GM21786 (cell line): ENCODE measurements at regions not wholly inside any gene's neighbourhood (a gene's known extent, or its start where the extent isn't known, plus 50 kb on each side); places are given as distances from the start of the nearest gene placed in this dataset.
A peak's percentile ranks its signal among the peaks of the same experiment; 100 is the strongest.

ENCODE experiments used
- ATAC-seq: cut with Tn5 transposase; IDR thresholded peaks from one replicate; pipeline ENCODE4 v1.9.1; 2021; ENCODE audit not compliant: unreplicated experiment

- ATAC-seq = no peak
Measured at GRCh38 chr16:51409001-51409675, 258.1 kb upstream of the SALL1 start.

DNA sequence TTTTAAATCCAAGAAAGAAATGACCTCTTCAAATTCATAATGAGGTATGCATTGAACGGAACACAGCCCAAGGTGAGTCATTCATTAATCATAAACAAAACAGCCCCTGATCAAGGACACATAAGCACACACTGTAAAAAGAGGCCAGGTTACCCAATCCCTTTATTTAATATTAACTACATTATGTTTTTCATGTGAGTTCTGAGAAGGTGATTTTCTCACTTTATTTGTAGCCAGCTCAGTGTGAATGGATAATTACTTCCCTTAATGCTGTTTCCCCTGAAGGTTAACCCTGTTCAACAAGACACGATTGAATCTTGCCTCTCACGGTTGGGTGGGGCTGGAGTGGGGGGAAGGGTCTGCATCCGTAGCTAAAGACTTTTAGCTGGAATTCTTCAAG lies 257.3 kb upstream of the SALL1 start:
- ATAC-seq = no peak

- ATAC-seq = no peak
Measured at GRCh38 chr16:51407921-51408320, 256.9 kb upstream of the SALL1 start.

GRCh38 chr16:51407199-51407598 lies 256.1 kb upstream of the SALL1 start:
- peak; percentile 45 for ATAC-seq

GRCh38 chr16:51405361-51405760 lies 254.3 kb upstream of the SALL1 start:
- ATAC-seq = no peak

- no peak for ATAC-seq
Measured at GRCh38 chr16:51404386-51404785, 253.3 kb upstream of the SALL1 start.

DNA sequence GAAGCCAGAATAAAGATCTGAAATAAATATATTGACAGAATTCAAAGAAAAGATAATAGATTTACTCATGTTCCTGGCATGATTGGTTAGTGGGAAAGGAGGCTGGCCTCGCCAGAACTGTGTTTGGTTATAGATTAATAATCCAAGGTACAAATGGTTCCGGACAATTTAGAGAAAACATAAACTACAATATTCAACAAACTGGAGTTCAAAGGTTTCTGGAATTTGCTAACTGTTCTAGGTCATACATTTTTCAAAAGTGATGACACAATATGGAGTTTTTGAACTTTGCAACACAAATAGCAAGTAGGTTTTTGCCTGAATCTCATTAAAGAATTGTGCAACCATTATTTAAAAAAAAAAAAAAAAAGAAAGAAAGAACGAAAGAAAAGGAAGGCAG lies 251.7 kb upstream of the SALL1 start:
- no peak for ATAC-seq

- ATAC-seq = no peak
Measured at GRCh38 chr16:51402298-51402697, 251.2 kb upstream of the SALL1 start.

DNA sequence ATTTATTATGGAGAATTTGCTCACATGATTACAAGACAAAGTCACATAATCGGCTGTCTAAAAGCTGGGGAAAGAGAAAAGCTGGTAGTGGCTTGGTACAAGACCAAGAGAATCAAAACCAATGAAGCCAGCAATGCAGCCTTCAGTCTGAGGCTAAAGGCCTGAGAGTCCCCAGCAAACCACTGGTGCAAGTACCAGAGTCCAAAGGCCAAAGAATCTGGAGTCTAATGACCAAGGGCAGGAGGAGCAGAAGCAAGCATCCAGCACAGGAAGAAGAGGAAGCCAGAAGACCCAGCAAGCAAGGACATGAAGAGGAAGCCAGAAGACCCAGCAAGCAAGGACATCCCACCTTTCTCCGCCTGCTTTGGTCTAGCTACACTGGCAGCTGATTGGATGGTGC lies 250.6 kb upstream of the SALL1 start:
- ATAC-seq = no peak

DNA sequence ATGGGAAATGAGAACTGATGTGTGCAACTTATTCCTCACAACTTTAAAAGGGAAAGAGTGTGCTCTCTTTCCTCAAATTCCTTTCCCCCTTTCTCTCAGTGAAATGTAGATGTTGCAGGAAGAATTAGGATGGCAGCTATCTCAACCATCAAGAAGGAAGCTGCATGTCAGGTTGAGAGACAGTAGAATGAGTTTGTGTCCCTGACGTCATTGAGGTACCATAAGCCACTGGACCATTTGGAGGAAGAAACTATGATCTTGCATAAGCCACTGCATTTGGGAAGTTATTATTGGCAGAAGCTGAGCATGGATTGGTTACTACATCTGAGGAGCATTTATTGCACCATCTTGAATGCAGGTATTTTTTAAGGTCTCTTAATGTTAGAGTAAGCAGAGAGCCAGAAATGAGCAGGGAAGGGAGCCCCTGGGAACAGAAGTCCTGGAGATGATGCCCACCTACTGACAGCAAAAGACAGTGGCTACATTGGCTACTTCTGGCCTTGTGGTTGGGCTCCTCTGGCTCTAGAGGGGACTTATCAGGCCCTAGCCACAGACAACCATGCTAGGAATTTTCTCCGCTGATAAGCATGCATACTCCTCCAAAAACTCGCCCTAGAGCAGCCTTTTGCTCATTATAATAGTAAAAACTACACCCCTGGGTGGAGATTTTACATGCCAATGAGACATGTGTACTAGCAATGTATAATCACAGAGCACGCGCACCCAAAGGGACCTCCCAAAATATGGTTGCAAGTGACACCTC lies 249.0 kb upstream of the SALL1 start:
- no peak for ATAC-seq

DNA sequence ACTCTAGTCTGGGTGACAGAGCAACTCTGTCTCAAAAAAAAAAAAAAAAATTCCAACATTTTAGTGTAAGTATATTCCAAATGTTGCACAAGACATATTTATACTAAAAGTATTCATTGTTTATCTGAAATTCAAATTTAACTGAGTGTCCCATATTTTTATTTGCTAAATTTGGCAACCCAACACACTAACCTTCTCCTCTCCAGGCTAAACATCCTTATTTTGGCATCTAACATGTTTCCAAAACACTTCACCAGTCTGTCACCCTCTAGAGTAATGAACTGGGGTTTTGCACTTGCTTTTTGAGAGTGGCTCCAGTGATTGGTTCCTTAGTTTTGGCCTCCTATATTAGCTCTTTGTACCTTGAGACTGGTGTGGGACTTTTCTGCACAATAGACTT lies 243.4 kb upstream of the SALL1 start:
- ATAC-seq = no peak

DNA sequence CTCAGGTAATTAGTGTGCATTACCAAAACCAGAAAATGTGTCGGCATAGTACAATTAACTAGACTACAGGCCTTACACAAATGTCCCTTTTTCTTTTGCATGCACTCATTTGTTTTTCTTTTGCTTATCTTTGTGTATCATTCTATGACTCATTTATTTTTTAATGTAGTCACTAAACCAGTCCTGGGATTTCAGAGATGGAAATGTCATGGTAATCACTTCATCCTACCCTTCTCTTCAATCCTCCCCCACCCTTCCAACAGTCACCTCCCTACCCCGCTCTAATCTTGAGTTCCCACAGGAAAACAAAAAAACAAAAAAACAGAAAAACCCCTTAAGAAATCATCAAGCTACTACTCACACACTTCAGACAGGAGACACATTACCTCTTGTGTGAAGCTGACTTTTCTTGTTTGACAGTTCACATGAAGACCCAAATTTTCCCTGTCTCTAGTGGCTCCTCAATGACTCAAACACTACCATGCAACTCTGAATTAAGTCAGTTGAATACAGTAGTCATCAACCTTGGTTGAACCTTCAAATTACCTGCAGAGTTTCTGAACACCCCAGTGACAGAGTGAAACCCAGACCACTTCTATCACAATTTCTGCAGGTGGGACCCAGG lies 242.4 kb upstream of the SALL1 start:
- ATAC-seq = no peak

GRCh38 chr16:51392521-51393187 lies 241.6 kb upstream of the SALL1 start:
- no peak for ATAC-seq

DNA sequence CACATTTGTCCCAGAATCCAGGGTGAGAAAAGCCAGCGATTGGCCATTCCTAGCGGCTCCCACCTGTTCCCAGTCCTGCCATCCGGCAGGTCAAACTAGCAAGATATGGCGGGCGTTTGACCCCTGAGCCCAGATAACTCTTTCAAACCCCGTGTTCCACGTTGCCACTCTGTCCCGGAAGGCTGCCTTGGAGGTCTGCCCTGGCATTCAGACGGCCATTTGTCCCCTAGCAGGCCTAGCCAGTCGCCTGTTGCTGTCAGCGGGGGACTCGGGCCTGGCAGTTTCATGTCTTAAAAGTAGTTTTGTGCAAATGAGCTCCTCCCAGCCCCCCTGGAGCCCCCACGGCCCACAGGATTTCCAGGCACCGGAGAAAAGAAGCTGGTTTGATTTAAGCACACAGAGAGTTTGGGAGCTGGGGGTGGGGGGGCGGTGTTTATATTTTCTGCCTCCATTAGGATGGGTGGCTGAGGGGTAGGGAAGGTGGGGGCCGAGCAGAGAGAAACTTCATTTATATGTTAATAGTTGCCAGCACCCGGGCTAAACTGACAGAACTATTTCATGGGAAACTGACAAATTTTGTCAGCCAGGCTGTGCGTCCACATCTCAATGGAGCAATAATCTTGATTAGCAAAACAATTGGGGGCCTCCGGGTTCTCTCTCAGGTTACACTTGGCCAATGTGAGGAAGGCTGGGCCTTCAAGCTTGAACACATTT lies 240.9 kb upstream of the SALL1 start:
- no peak for ATAC-seq

- no peak for ATAC-seq
Measured at GRCh38 chr16:51390877-51391276, 239.8 kb upstream of the SALL1 start.

DNA sequence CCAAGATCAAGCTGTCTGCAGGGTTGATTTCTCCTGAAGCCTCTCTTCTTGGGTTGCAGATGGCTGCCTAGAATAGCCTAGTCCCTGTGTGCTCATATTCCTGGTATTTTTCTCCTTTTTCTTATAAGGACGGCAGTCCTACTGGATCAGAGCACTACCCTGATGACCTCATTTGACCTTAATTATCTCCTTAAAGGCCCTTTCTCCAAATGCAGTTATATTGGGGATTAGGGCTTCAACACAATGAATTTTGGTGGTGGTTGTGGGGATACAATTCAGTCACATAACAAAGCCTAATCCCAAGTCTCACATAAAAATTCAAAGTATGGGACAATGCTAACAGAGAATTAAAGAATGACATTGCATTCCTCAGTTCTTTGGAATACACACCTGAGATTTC lies 238.8 kb upstream of the SALL1 start:
- ATAC-seq = no peak

- no peak for ATAC-seq
Measured at GRCh38 chr16:51388516-51388951, 237.5 kb upstream of the SALL1 start.

- ATAC-seq = no peak
Measured at GRCh38 chr16:51383909-51384308, 232.8 kb upstream of the SALL1 start.

GRCh38 chr16:51382940-51383339 lies 231.9 kb upstream of the SALL1 start:
- ATAC-seq = no peak

DNA sequence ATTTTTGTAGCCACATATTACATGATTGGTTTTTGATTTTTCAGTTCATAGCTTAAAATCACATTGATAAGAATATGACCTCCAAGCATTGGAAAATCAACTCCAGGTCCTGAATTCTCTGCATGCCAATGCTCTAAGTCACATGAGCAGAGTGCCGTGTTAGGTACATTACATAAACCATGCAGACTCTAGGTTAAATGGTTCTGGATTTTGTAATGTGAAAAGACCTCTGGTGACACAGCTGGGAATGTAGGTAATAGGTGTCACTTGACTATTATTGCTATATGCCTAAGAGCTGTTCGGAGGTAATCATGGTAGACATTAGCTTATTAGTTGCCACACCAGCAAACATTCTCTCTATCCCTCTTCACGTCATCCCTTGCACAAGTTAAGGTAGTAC lies 231.1 kb upstream of the SALL1 start:
- ATAC-seq = no peak

DNA sequence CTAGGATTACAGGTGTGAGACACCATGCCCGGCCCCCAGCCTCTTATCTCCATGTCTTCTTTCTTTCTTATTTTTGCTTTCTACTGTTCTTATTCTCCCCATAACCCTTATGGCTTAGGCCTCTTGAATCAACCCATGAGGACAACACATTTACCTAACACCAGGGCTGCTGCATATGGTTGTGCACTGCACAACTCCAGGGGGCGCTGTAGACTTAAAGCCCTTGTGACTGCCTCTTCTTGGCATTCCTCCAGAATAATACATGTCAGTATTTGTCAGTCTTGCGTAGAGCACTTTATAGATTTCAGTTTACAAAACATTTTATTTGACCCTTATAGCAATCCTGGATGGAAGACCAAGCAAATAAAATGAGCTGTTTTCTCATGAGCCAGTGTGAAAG lies 225.0 kb upstream of the SALL1 start:
- no peak for ATAC-seq
